Occipital lobe (tissue), 1 donor: ENCODE measurements at regions not wholly inside any gene's neighbourhood (a gene's known extent, or its start where the extent isn't known, plus 50 kb on each side); places are given as distances from the start of the nearest gene placed in this dataset.

Experiments
- DNase-seq: peaks from one replicate; lab custom pipeline; 2025; lab: John Stamatoyannopoulos, UW

DNA sequence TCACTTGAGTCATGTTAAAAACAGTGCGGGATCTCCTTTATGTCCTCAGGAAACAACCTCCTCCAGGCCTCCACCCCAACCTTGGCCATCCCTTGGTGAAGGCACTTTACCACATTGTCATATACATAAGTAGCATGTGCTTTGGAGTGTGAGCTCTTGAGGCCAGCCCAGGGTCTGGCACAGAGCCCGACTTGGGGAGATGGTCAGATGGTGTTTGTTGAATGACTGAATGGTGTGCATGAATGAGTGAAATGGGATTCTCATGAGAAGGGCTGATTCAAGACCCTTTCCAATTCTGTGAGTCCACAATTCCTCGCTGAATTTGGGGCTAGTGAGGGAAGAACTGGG is 52.9 kb upstream of the DLK1 start:
- DNase-seq: no peak

DNA sequence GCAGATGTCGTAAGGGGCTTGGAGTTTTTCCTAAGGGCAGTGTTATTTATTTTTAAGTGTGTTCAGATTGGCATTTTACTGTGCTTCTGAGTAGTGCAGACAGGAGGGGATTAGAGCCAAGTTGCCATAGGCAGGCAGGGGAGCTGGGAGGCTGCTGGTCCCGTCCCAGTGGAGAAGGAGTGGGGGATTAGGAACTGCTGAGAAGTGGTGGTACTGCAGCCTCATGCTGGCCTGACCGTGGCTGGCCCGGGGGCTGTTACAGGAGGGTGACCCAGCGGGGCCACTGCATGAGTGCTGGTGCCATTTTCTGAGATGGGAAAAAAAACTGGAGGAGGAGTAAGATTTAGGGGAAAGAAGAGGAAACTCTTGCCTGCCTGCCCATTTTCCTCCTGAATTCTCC is 52.3 kb upstream of the DLK1 start:
- DNase-seq: no peak

DNA sequence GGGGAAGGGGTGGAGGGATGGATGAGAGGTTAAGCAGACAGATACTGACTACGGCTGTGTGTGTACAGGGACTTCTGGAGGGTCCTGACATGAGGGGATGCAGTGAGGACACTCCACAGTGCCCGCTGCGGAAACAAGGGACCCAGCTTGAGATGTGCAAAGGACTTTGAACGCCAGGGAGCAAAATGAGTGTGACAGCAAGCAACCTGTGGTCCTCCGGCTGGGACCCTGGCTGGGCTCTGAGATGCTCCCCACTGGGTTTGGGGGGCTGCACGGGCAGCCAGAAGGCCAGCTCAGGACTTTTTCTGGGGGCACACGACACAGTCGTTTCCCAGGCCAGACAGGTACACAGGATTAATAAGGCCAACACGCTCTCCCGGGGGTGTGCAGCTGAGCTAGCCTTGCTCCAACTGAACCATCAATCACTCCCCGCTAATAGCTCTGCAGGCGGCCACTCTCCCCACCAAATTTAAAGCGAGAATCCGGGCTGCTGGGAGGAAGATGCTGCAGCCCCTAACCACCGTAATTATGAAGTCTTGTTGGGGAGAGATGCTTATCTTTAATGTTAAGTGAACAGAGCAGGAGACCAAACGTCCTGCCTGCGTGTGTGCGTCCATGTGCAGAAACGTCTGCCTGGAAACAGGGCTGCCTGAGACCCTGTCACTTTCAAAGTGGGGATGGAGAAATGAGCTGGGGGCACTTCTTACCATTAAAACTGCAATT is 51.6 kb upstream of the DLK1 start:
- DNase-seq: no peak

DNA sequence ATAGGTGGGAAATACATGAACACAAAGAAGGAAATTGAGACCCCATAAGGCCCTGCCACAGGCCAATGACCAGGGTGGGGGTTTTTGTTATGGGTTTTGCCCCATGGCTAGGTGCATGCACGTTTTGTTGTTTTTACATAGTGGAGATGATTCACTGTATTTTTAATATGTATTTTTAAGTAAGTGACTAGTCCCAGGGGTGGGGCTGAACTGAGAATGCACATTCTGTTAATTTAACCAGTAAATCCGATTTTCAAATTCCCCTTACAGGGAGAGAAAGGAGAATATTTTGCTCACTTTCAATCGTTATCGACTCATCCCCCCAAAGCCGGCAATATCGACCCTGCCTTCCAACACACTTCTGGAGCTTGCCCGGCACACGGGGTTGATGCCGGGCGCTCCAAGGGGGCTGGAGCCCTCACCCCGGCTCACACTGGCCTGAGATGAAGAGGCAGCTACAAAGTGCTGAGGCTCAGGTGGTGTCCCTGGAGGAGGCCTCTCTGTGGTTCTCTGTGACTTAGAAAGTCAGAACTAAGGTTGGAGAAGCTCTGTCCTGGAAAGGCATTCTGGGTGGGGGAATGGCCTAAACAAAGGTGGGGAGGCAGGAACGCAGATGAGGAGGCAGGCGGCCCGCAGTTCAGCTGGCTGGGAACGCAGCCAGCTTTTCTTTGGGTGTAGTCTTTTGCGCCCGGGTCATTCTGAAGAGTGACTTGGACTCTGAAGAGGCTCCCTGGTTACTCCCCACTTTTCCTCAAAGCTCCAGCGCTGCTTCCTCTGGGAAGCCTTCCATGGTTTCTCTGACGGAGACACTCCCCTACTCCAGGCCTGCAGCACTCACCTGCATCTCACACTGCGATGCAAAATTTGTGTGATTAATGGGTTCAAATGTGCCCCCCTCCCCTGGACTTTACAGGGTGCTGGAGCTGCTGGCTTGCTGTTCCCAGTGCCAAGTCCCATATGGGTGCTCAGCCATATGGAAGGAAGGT is 50.7 kb upstream of the DLK1 start:
- DNase-seq: no peak
